IMR-90 (cell line): ENCODE measurements at regions not wholly inside any gene's neighbourhood (a gene's known extent, or its start where the extent isn't known, plus 50 kb on each side); places are given as distances from the start of the nearest gene placed in this dataset.

Experiments used
- ATAC-seq: fragments of 200-7000 bp; cut with Tn5 transposase; 2 replicates; pipeline ENCODE4 v1.9.1; 2020; ENCODE audit warnings: low read depth, mild to moderate bottlenecking, moderate library complexity
- BruUV-seq: library from RNA; stranded (reverse); fragments of 400-500 nt; replicated peaks from 2 replicates; lab custom pipeline; 2021; lab: Mats Ljungman, UMichigan
- CTCF ChIA-PET: fragments of 300-600 bp; formaldehyde crosslinking; extraction: SDS; loops from one replicate; lab custom pipeline; 2021; ENCODE audit warnings: antibody characterized with exemption; lab: Yijun Ruan, JAX
- POLR2A ChIA-PET: fragments of 300-600 bp; sonication (Branson Sonifier 250); formaldehyde crosslinking; loops from one replicate; lab custom pipeline; 2022; ENCODE audit warnings: antibody characterized with exemption; ENCODE audit not compliant: unreplicated experiment; lab: Charles Lee
- DNase-seq: peaks from one replicate; pipeline ENCODE4 v3.0.0; 2013
- H2AFZ ChIP-seq: replicated peaks from 2 replicates; pipeline ENCODE3; 2013; ENCODE audit warnings: low read length, mild to moderate bottlenecking; ENCODE audit not compliant: poor library complexity
- H2AK5ac ChIP-seq: 2 replicates; pipeline ENCODE4 v1.6.1; 2013; ENCODE audit warnings: low read depth, low read length, inconsistent platforms
- H2AK9ac ChIP-seq: replicated peaks from 2 replicates; pipeline ENCODE3; 2013; ENCODE audit warnings: mild to moderate bottlenecking, low read depth, low read length, moderate library complexity; ENCODE audit not compliant: poor library complexity
- H2BK120ac ChIP-seq: 2 replicates; pipeline ENCODE4 v1.6.1; 2013; ENCODE audit warnings: low read depth, low read length, inconsistent platforms
- H2BK15ac ChIP-seq: 3 replicates; pipeline ENCODE4 v1.6.1; 2013; ENCODE audit warnings: low read depth, low read length, inconsistent platforms
- H2BK20ac ChIP-seq: 2 replicates; pipeline ENCODE4 v1.6.1; 2013; ENCODE audit warnings: low read depth, mild to moderate bottlenecking, inconsistent platforms, low read length, moderate library complexity
- H2BK5ac ChIP-seq: 2 replicates; pipeline ENCODE4 v1.6.1; 2013; ENCODE audit warnings: mild to moderate bottlenecking, low read depth, low read length, inconsistent platforms; ENCODE audit not compliant: poor library complexity, severe bottlenecking
- H3K14ac ChIP-seq: replicated peaks from 2 replicates; pipeline ENCODE4 v1.6.1; 2013; ENCODE audit warnings: low read depth, low read length, inconsistent platforms
- H3K18ac ChIP-seq: 2 replicates; pipeline ENCODE4 v1.6.1; 2013; ENCODE audit warnings: low read depth, low read length, control low read depth
- H3K23ac ChIP-seq: 2 replicates; pipeline ENCODE4 v1.6.1; 2013; ENCODE audit warnings: low read depth, low read length, inconsistent platforms
- H3K27ac ChIP-seq: 2 replicates; pipeline ENCODE4 v1.5.1; 2013; ENCODE audit warnings: mild to moderate bottlenecking, control low read depth, low read length; ENCODE audit not compliant: insufficient read depth
- H3K27me3 ChIP-seq: 2 replicates; pipeline ENCODE4 v1.6.1; 2013; ENCODE audit warnings: low read length; ENCODE audit not compliant: control insufficient read depth, insufficient read depth
- H3K36me3 ChIP-seq: 2 replicates; pipeline ENCODE4 v1.6.1; 2013; ENCODE audit warnings: low read length, mixed read lengths; ENCODE audit not compliant: control insufficient read depth, insufficient read depth
- H3K4ac ChIP-seq: 2 replicates; pipeline ENCODE4 v1.6.1; 2013; ENCODE audit warnings: low read depth, low read length, inconsistent platforms
- H3K4me1 ChIP-seq: 2 replicates; pipeline ENCODE4 v1.6.1; 2013; ENCODE audit warnings: low read length, mixed read lengths; ENCODE audit not compliant: control insufficient read depth, insufficient read depth
- H3K4me2 ChIP-seq: 2 replicates; pipeline ENCODE4 v1.6.1; 2013; ENCODE audit warnings: low read depth, mild to moderate bottlenecking, control low read depth, low read length, moderate library complexity
- H3K4me3 ChIP-seq: 2 replicates; pipeline ENCODE4 v1.5.1; 2013; ENCODE audit warnings: low read depth, mild to moderate bottlenecking, control low read depth, low read length, moderate library complexity; ENCODE audit not compliant: insufficient read depth
- H3K56ac ChIP-seq: 2 replicates; pipeline ENCODE4 v1.6.1; 2013; ENCODE audit warnings: low read length, inconsistent platforms; ENCODE audit not compliant: insufficient read depth; ENCODE audit errors: extremely low read depth
- H3K79me1 ChIP-seq, 2 experiments: 2 replicates each; pipeline ENCODE4 v1.6.1; 2013; ENCODE audit warnings: low read length in 2 of 2, inconsistent platforms in 1 of 2, low read depth in 1 of 2
- H3K9ac ChIP-seq: 2 replicates; pipeline ENCODE4 v1.6.1; 2013; ENCODE audit warnings: low read depth, low read length, control low read depth
- H3K9me1 ChIP-seq: 2 replicates; pipeline ENCODE4 v1.6.1; 2013; ENCODE audit warnings: low read length, inconsistent platforms; ENCODE audit not compliant: insufficient read depth
- H3K9me3 ChIP-seq: 2 replicates; pipeline ENCODE4 v1.6.1; 2013; ENCODE audit warnings: low read length; ENCODE audit not compliant: control insufficient read depth, insufficient read depth
- H4K20me1 ChIP-seq: 2 replicates; pipeline ENCODE4 v1.6.1; 2013; ENCODE audit warnings: low read length, inconsistent platforms; ENCODE audit not compliant: insufficient read depth
- H4K5ac ChIP-seq: 2 replicates; pipeline ENCODE4 v1.6.1; 2013; ENCODE audit warnings: mild to moderate bottlenecking, low read depth, low read length, control low read depth
- H4K8ac ChIP-seq, 2 experiments: 2 replicates each; pipeline ENCODE4 v1.6.1; 2013; ENCODE audit warnings: low read depth in 2 of 2, low read length in 2 of 2, control low read depth in 1 of 2, inconsistent platforms in 1 of 2
- H4K91ac ChIP-seq: 2 replicates; pipeline ENCODE4 v1.6.1; 2013; ENCODE audit warnings: low read depth, low read length, inconsistent platforms; ENCODE audit not compliant: insufficient read depth
- CEBPB ChIP-seq: IDR thresholded peaks from 2 replicates; pipeline ENCODE4 v1.6.1; 2012; ENCODE audit warnings: low read depth, low read length, improper control_type of control experiment
- WGBS, 2 experiments: methylation state at CpG; one replicate each; pipeline versions ENCODE4 v1.1.5 to v1.1.7; 2013; ENCODE audit warnings: missing lambda C conversion rate in 2 of 2; ENCODE audit not compliant: insufficient read length in 1 of 2; ENCODE audit errors: extremely low coverage in 2 of 2; 5-methylcytosine and 5-hydroxymethylcytosine counted together
- dilution Hi-C: fragments of 300-500 bp; cut with HindIII; formaldehyde crosslinking; loops from one replicate; pipeline ENCODE4 v1.14.3; 2018; ENCODE audit warnings: low sequenced_read_pairs; ENCODE audit not compliant: unreplicated experiment
- in situ Hi-C: fragments of 300-500 bp; cut with MboI; formaldehyde crosslinking; loops from 3 replicates; pipeline ENCODE4 v1.14.3; 2019; ENCODE audit warnings: low sequenced_read_pairs, inconsistent platforms, mixed read lengths
- intact Hi-C: fragments of 100-400 bp; cut with micrococcal nuclease; formaldehyde crosslinking; loops from 2 replicates; pipeline ENCODE4 v1.10.0; 2022

DNA sequence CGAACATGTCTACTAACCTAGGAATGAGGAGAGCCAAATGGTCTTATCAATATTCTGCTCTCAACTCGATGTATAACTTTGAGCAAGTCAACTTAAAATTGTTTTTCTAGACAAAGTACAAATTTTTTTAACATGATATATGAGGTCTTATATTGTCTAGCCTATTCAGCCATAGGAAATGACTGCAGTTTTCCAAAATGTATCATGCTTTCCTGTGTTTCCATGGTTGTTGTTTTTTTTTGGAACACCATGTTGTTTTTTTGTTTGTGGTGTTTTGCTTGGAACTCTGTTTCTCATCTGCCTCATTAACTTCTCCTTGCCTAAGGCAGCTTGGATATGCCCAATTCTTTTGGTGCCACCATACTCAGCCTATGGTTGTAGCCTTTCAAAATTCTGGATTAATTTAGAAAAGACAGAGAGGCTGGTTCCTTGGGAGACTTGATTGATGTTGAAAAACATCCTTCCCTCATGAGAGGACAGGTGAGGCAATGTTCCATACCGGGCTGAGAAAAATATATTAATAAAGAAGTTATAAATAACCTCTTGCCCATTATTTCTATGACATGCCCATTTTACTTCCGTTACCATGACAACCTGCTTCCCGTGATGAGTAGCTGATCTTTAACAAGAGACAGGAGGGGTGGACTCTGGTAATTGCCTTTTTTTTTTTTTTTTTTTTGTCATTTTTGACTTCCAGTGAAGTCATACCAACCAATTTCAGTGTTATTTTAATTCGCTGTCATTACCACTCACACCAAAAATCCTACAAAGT, 687.9 kb upstream of the GRM7 start:
- Histone ChIP-seq H3K56ac (no peak overlapping the region), H4K20me1 (no peaks in the 10 kb centered on the region), H3K79me1 (no peaks in the 10 kb centered on the region), H4K8ac (no peak overlapping the region), H3K4ac (no peak overlapping the region), H3K14ac (no peak overlapping the region), H2AK5ac (no peak overlapping the region), H2BK20ac (no peak overlapping the region), H4K5ac (no peak overlapping the region), H3K36me3 (no peaks in the 10 kb centered on the region), H2BK5ac (no peak overlapping the region), H3K23ac (no peak overlapping the region), H3K27me3 (no peaks in the 10 kb centered on the region), H3K18ac (no peak overlapping the region), H3K4me2 (no peak overlapping the region), H3K9ac (no peak overlapping the region), H3K4me1 (no peaks in the 10 kb centered on the region), H3K9me1 (no peaks in the 10 kb centered on the region), H2AK9ac (no peak overlapping the region), H3K9me3 (peaks cover 2% of the 10 kb centered on the region), H2BK15ac (no peak overlapping the region), H2BK120ac (no peak overlapping the region), H3K27ac (no peak overlapping the region), H3K4me3 (no peak overlapping the region), H4K91ac (no peak overlapping the region), H2AFZ (no peak overlapping the region)
- no peak for DNase-seq
- intact Hi-C loops (no loop called here), in situ Hi-C loops (no loop called here), dilution Hi-C loops (no loop called here)
- no peak for TF ChIP-seq CEBPB
- WGBS, 2 experiments, result no CpG with 5 or more reads among the region's 6 CpGs
- no TSS peak for BruUV-seq
- no peak for ATAC-seq
- ChIA-PET CTCF (no interaction called here), POLR2A (no interaction called here)
